HG02610 (cell line): ENCODE measurements at regions not wholly inside any gene's neighbourhood (a gene's known extent, or its start where the extent isn't known, plus 50 kb on each side); places are given as distances from the start of the nearest gene placed in this dataset.

Source experiments
- ATAC-seq: cut with Tn5 transposase; IDR thresholded peaks from one replicate; pipeline ENCODE4 v1.9.1; 2021; ENCODE audit warnings: mild to moderate bottlenecking, moderate library complexity; ENCODE audit not compliant: unreplicated experiment

GRCh38 chr1:83689921-83690868 lies 308.7 kb downstream of the TTLL7 start:
- ATAC-seq = no peak

- no peak for ATAC-seq
Observed at GRCh38 chr1:83682132-83682531, 316.8 kb downstream of the TTLL7 start.

- no peak for ATAC-seq
Observed at GRCh38 chr1:83676106-83676505, 322.8 kb downstream of the TTLL7 start.

GRCh38 chr1:83673312-83673711 lies 325.6 kb downstream of the TTLL7 start:
- peak; percentile 68 for ATAC-seq

GRCh38 chr1:83671586-83671985 lies 327.3 kb downstream of the TTLL7 start:
- no peak for ATAC-seq

- ATAC-seq = no peak
Observed at GRCh38 chr1:83670909-83671565, 327.9 kb downstream of the TTLL7 start.

- ATAC-seq = no peak
Observed at GRCh38 chr1:83641796-83642443, 357.0 kb downstream of the TTLL7 start.

GRCh38 chr1:83641206-83641658 lies 357.7 kb downstream of the TTLL7 start:
- no peak for ATAC-seq

- no peak for ATAC-seq
Observed at GRCh38 chr1:83639785-83640184, 359.1 kb downstream of the TTLL7 start.

GRCh38 chr1:83637586-83637985 lies 361.3 kb downstream of the TTLL7 start:
- no peak for ATAC-seq

- no peak for ATAC-seq
Observed at GRCh38 chr1:83637009-83637408, 361.9 kb downstream of the TTLL7 start.

GRCh38 chr1:83632906-83633305 lies 366.0 kb downstream of the TTLL7 start:
- ATAC-seq = no peak

GRCh38 chr1:83631851-83632250 lies 367.1 kb downstream of the TTLL7 start:
- ATAC-seq = no peak

GRCh38 chr1:83627045-83627444 lies 371.9 kb downstream of the TTLL7 start:
- ATAC-seq = no peak

- no peak for ATAC-seq
Observed at GRCh38 chr1:83626603-83627002, 372.3 kb downstream of the TTLL7 start.

GRCh38 chr1:83625646-83626045 lies 373.3 kb downstream of the TTLL7 start:
- ATAC-seq = no peak

- no peak for ATAC-seq
Observed at GRCh38 chr1:83620016-83620415, 378.9 kb downstream of the TTLL7 start.

- ATAC-seq = no peak
Observed at GRCh38 chr1:83619170-83619896, 379.6 kb downstream of the TTLL7 start.

GRCh38 chr1:83617883-83618282 lies 381.0 kb downstream of the TTLL7 start:
- no peak for ATAC-seq

- ATAC-seq = no peak
Observed at GRCh38 chr1:83615370-83615769, 383.6 kb downstream of the TTLL7 start.

GRCh38 chr1:83606416-83606955 lies 392.4 kb downstream of the TTLL7 start:
- no peak for ATAC-seq
